Epithelial cell of esophagus (primary cell): ENCODE measurements at regions not wholly inside any gene's neighbourhood (a gene's known extent, or its start where the extent isn't known, plus 50 kb on each side); places are given as distances from the start of the nearest gene placed in this dataset.
"Not testable (repeated sequence)": the region's sequence is repeated elsewhere in the genome, so short reads cannot be mapped to it uniquely, and the experiment has no call there.

Experiments used
- DNase-seq: peaks from one replicate; pipeline ENCODE4 v3.0.0; 2010; ENCODE audit warnings: low read depth
- H3K4me3 ChIP-seq: 2 replicates; pipeline ENCODE4 v1.5.1; 2011; ENCODE audit warnings: mild to moderate bottlenecking, low read length, control low read depth
- CTCF ChIP-seq: IDR thresholded peaks from 2 replicates; pipeline ENCODE4 v1.5.1; 2011; ENCODE audit warnings: low read depth, mild to moderate bottlenecking, low read length, control low read depth, inconsistent platforms; ENCODE audit not compliant: insufficient read depth; ENCODE audit errors: missing control alignments

- TF ChIP-seq CTCF, result no peak
- peak; percentile 40 for DNase-seq
- no peak overlapping the region for H3K4me3 ChIP-seq
Observed at GRCh38 chrX:65846974-65847373, 179.5 kb downstream of the MSN start.

- no peak for DNase-seq
- no peak for TF ChIP-seq CTCF
- H3K4me3 ChIP-seq, result no peak overlapping the region
Observed at GRCh38 chrX:65841263-65841662, 173.8 kb downstream of the MSN start.

- no peak overlapping the region for H3K4me3 ChIP-seq
- peak; percentile 6 for DNase-seq
- no peak for TF ChIP-seq CTCF
Observed at GRCh38 chrX:65838674-65839073, 171.2 kb downstream of the MSN start.

- no peak for TF ChIP-seq CTCF
- DNase-seq, result peak; percentile 48
- H3K4me3 ChIP-seq, result no peak overlapping the region
Observed at GRCh38 chrX:65837875-65838549, 170.6 kb downstream of the MSN start.

- no peak overlapping the region for H3K4me3 ChIP-seq
- TF ChIP-seq CTCF, result no peak
- no peak for DNase-seq
Observed at GRCh38 chrX:65831268-65831667, 163.8 kb downstream of the MSN start.

GRCh38 chrX:65828599-65828998 is 161.1 kb downstream of the MSN start:
- H3K4me3 ChIP-seq, result no peak overlapping the region
- TF ChIP-seq CTCF, result no peak
- no peak for DNase-seq

- H3K4me3 ChIP-seq, result not testable (repeated sequence)
Observed at GRCh38 chrX:65825226-65825625, 157.8 kb downstream of the MSN start.

More at GRCh38 chrX:65825226-65825625, 157.8 kb downstream of the MSN start:
- DNase-seq, result not testable (repeated sequence)
